HG02610 (cell line): ENCODE measurements at regions not wholly inside any gene's neighbourhood (a gene's known extent, or its start where the extent isn't known, plus 50 kb on each side); places are given as distances from the start of the nearest gene placed in this dataset.

ENCODE experiments used
- ATAC-seq: cut with Tn5 transposase; IDR thresholded peaks from one replicate; pipeline ENCODE4 v1.9.1; 2021; ENCODE audit warnings: mild to moderate bottlenecking, moderate library complexity; ENCODE audit not compliant: unreplicated experiment

- no peak for ATAC-seq
Observed at GRCh38 chr9:13607481-13608441, 328.3 kb upstream of the MPDZ start.

GRCh38 chr9:13606586-13606985 lies 327.1 kb upstream of the MPDZ start:
- no peak for ATAC-seq

GRCh38 chr9:13603921-13604320 lies 324.4 kb upstream of the MPDZ start:
- no peak for ATAC-seq

- no peak for ATAC-seq
Observed at GRCh38 chr9:13598738-13599137, 319.2 kb upstream of the MPDZ start.

- ATAC-seq = no peak
Observed at GRCh38 chr9:13597427-13597826, 317.9 kb upstream of the MPDZ start.

GRCh38 chr9:13597004-13597403 lies 317.5 kb upstream of the MPDZ start:
- no peak for ATAC-seq

- ATAC-seq = no peak
Observed at GRCh38 chr9:13596383-13596970, 317.0 kb upstream of the MPDZ start.

GRCh38 chr9:13590996-13591395 lies 311.5 kb upstream of the MPDZ start:
- no peak for ATAC-seq

GRCh38 chr9:13589034-13589737 lies 309.7 kb upstream of the MPDZ start:
- ATAC-seq = no peak

- ATAC-seq = no peak
Observed at GRCh38 chr9:13588151-13589033, 308.9 kb upstream of the MPDZ start.

GRCh38 chr9:13587571-13587970 lies 308.1 kb upstream of the MPDZ start:
- no peak for ATAC-seq

- no peak for ATAC-seq
Observed at GRCh38 chr9:13586587-13587374, 307.3 kb upstream of the MPDZ start.

- no peak for ATAC-seq
Observed at GRCh38 chr9:13580760-13581159, 301.3 kb upstream of the MPDZ start.

GRCh38 chr9:13580131-13580530 lies 300.6 kb upstream of the MPDZ start:
- ATAC-seq = no peak

GRCh38 chr9:13576101-13576500 lies 296.6 kb upstream of the MPDZ start:
- no peak for ATAC-seq

GRCh38 chr9:13575558-13575957 lies 296.1 kb upstream of the MPDZ start:
- ATAC-seq = no peak

- ATAC-seq = no peak
Observed at GRCh38 chr9:13570068-13570974, 290.8 kb upstream of the MPDZ start.

GRCh38 chr9:13569602-13570067 lies 290.1 kb upstream of the MPDZ start:
- no peak for ATAC-seq
